LNCAP (cell line): ENCODE measurements at regions not wholly inside any gene's neighbourhood (a gene's known extent, or its start where the extent isn't known, plus 50 kb on each side); places are given as distances from the start of the nearest gene placed in this dataset.

Experiments used
- TF ChIP-seq, protein P1 (sequence below): fragments of 450-650 bp; IDR thresholded peaks from 2 replicates; pipeline ENCODE4 v1.5.1; 2017; ENCODE audit warnings: mild to moderate bottlenecking

DNA sequence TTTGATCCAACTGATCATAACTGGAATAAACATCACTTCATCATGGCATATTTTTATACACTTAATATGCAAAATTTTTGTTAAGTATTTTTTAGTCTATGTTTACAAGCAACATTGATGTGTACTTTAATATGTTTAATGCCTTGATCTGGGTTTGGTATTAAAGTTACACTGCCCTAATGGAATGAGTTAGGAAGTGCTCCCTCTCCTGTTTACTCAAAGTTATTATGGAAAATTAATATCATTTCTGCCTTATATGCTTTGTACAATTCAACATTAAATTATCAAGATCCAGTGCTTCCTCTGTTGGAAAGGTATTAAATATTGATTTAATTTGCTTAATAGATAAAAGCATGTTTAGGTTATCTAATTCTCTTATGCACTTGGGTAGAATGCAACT is 927.3 kb upstream of the RAG2 start:
- TF ChIP-seq, protein P1, sequence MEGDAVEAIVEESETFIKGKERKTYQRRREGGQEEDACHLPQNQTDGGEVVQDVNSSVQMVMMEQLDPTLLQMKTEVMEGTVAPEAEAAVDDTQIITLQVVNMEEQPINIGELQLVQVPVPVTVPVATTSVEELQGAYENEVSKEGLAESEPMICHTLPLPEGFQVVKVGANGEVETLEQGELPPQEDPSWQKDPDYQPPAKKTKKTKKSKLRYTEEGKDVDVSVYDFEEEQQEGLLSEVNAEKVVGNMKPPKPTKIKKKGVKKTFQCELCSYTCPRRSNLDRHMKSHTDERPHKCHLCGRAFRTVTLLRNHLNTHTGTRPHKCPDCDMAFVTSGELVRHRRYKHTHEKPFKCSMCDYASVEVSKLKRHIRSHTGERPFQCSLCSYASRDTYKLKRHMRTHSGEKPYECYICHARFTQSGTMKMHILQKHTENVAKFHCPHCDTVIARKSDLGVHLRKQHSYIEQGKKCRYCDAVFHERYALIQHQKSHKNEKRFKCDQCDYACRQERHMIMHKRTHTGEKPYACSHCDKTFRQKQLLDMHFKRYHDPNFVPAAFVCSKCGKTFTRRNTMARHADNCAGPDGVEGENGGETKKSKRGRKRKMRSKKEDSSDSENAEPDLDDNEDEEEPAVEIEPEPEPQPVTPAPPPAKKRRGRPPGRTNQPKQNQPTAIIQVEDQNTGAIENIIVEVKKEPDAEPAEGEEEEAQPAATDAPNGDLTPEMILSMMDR = no peak

DNA sequence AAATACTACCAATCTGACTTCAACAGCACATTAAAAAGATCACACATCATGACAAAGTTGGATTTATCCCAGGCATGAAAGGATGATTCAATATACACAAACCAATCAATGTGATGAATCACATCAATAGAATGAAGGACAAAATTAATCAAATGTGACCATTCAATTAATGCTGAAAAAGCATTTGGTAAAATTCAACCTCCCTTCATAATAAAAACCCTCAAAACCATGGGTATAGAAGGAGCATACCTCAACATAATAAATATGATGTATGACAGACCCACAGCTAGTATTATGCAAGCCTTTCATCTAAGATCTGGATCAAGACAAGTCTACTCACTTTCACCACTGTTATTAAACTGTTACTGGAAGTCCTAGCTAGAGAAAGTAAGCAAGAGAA is 921.7 kb upstream of the RAG2 start:
- TF ChIP-seq, protein P1 = no peak

DNA sequence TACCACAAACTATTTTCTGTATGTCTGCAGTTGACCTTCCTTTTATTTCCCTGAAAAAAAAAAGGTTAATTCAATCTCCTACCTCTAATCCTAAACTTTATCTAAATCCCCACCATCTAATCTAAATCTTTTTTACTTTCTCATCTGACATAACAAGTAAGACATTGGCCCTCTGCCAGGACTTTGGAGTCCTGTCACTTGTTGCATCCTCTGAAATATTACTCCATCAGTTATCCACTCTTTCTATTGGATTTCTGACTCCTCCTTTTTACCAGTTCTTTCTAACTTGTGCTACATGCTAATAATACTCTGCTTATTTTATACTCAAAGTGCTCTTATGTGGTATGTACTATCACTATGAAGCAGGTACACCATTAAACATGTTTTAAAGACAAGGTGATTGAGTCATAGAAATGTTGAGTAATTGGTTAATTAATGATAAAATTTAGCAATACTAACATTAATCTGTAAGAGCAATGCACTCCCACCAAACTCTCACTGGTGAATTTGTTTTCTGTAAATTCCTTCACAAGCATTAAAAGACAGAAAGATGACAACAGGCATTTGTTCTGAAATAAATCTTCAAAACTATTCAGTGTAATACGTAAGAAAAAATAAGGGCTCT is 914.2 kb upstream of the RAG2 start:
- TF ChIP-seq, protein P1 = no peak

DNA sequence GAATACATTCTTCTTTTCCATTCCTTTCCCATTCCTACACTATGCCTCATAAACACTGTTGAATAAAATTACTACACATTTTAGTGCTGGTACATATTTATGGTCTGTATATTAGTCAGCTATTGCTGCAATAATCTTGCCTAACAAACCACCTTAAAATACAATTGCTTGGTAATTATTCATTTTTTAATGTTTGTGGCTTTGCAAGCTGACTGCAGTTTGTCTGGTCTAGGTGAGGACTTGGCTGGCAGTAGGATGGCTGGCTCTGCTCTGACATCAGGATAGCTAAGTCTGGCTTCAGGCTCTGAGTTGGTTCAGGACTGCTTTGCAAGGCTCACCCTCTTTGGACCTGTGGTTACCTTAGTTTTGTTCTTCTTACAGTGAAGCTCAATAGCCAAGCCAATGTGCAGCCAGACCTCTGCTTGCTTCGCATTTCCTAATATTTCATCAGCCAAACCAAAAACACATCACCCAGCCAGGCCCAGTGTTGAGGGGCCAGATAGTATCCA is 913.4 kb upstream of the RAG2 start:
- TF ChIP-seq, protein P1 = no peak

DNA sequence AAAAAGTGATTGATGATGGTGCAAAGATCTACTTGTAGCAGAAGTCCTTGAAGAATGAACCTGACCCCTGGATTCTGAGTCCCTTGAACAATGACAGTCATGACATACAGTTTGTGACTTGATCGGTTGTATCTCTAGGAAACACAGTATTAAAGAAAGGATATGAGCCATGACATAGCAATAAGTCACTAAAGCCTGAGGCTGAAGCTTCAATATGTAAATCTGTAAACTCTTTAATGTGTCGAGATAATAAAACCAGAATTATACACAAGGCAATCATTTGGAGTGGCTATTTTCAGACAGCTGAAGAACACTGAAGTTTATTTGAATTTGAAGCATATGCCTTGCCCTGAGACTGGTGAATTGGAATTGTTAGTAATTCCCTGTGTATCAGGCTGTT is 911.5 kb upstream of the RAG2 start:
- TF ChIP-seq, protein P1 = no peak

DNA sequence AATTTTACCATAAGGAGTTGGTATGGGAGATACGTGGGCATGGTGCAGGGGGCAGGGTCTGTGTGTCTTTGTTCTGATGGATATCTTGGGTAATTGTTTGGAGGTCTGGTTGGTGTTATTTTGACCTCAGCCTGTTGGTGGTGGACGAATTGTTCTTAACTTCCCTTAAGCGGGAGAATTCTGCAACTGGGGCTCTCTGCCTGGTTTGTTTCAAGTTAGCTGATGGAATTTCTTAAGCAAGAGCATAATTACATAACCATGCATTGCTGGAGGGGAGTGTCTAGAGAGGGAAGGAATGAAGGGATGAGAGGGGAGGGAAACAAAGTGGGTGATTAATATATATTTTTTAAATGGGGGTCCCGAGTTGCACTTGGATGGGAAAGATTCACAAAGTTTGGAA is 908.5 kb upstream of the RAG2 start:
- TF ChIP-seq, protein P1 = no peak

DNA sequence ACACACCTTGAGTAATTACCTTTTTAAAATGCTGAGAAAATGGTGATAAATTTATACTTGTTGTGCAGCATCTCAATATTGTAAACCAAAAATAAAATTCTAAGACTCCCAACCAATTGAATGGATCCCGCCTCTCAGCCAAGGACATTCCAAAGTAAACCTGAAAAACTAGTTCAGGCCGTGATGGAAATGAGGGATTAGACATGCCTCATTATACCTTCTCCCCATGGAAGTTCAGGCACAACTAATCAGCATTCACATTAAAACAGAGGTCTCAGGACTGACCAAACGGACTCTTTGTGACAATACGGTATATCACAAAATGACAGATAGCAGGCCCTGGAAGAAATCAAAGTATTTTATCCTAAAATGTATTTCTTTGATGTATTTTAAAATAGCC is 907.4 kb upstream of the RAG2 start:
- TF ChIP-seq, protein P1 = no peak

DNA sequence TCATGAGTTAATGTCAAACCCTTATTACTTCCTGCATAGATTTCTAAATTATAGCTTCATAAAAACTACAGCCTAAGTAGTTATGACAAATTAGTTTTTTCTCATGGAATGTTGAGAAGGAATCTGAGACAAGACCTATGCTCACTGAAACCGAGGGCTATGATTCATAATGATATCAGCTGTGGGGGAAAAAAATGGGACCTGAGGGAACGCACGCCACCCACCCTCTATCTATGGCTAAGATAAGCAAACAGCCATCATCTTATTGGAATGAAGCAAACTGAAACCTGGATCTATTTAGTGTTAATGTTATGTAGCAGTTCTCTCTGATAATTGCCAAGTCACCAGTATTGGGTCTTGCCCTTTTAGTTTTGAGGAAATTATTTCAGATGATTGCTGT is 906.9 kb upstream of the RAG2 start:
- TF ChIP-seq, protein P1 = no peak
